ENCODE measurements at regions not wholly inside any gene's neighbourhood (a gene's known extent, or its start where the extent isn't known, plus 50 kb on each side); places are given as distances from the start of the nearest gene placed in this dataset.

GRCh38 chr3:186459108-186459467 is 85.1 kb downstream of the CRYGS start:
- TF ChIP-seq EZH2phosphoT487 (IDR thresholded peaks at IDR 0.05; ENCODE audit: insufficient read depth, low read depth) (no peak), EZH2 (IDR thresholded peaks at IDR 0.05; ENCODE audit: insufficient read depth, poor library complexity, severe bottlenecking) (no peak)

Data from GM23248 (cell line).